SK-N-SH (cell line): ENCODE measurements at regions not wholly inside any gene's neighbourhood (a gene's known extent, or its start where the extent isn't known, plus 50 kb on each side); places are given as distances from the start of the nearest gene placed in this dataset.

Source experiments
- CHD2 ChIP-seq: fragments of 150-350 bp; IDR thresholded peaks from 2 replicates; pipeline ENCODE4 v1.6.1; 2018; ENCODE audit warnings: low read length; ENCODE audit not compliant: partially characterized antibody
- EP300 ChIP-seq, 2 experiments: IDR thresholded peaks; 2 replicates each; pipeline versions ENCODE4 v1.4.0 to v1.6.1; 2012; ENCODE audit warnings: borderline replicate concordance in 1 of 2, low read depth in 1 of 2, low read length in 1 of 2
- GABPA ChIP-seq: IDR thresholded peaks from 2 replicates; pipeline ENCODE4 v1.4.0; 2012; ENCODE audit warnings: low read depth, mild to moderate bottlenecking
- JUND ChIP-seq: IDR thresholded peaks from 2 replicates; pipeline ENCODE4 v1.4.0; 2012
- POLR2AphosphoS5 ChIP-seq: IDR thresholded peaks from 2 replicates; pipeline ENCODE4 v1.6.1; 2012; ENCODE audit warnings: low read depth, low read length
- RAD21 ChIP-seq: IDR thresholded peaks from 2 replicates; pipeline ENCODE4 v1.6.1; 2012; ENCODE audit warnings: mild to moderate bottlenecking, low read length
- RFX5 ChIP-seq: IDR thresholded peaks from 2 replicates; pipeline ENCODE4 v1.6.1; 2012; ENCODE audit warnings: mild to moderate bottlenecking, improper control_type of control experiment, low read length
- TAF1 ChIP-seq: IDR thresholded peaks from 2 replicates; pipeline ENCODE4 v1.6.1; 2012; ENCODE audit warnings: low read depth, mild to moderate bottlenecking, low read length, moderate library complexity, borderline replicate concordance
- TCF12 ChIP-seq: IDR thresholded peaks from 2 replicates; pipeline ENCODE4 v1.4.0; 2012
- USF1 ChIP-seq: IDR thresholded peaks from 2 replicates; pipeline ENCODE4 v1.4.0; 2012; ENCODE audit warnings: low read depth, borderline replicate concordance
- YY1 ChIP-seq: IDR thresholded peaks from 2 replicates; pipeline ENCODE4 v1.4.0; 2012; ENCODE audit warnings: low read depth, mild to moderate bottlenecking
- TF ChIP-seq, protein P1 (sequence below): fragments of 200-600 bp; sonication (generic); IDR thresholded peaks from 2 replicates; pipeline ENCODE4 v1.6.1; 2017; ENCODE audit warnings: antibody characterized with exemption, mild to moderate bottlenecking, moderate library complexity
- TF ChIP-seq, protein P2 (sequence below): fragments of 150-350 bp; IDR thresholded peaks from 2 replicates; pipeline ENCODE4 v1.6.1; 2017; ENCODE audit warnings: antibody characterized with exemption, low read length, low read depth, borderline replicate concordance
- TF ChIP-seq, protein P3 (sequence below): IDR thresholded peaks from 2 replicates; pipeline ENCODE4 v1.4.0; 2012; ENCODE audit warnings: low read depth

GRCh38 chr13:34620074-34620850 lies 321.8 kb upstream of the NBEA start:
- TF ChIP-seq, protein P1, sequence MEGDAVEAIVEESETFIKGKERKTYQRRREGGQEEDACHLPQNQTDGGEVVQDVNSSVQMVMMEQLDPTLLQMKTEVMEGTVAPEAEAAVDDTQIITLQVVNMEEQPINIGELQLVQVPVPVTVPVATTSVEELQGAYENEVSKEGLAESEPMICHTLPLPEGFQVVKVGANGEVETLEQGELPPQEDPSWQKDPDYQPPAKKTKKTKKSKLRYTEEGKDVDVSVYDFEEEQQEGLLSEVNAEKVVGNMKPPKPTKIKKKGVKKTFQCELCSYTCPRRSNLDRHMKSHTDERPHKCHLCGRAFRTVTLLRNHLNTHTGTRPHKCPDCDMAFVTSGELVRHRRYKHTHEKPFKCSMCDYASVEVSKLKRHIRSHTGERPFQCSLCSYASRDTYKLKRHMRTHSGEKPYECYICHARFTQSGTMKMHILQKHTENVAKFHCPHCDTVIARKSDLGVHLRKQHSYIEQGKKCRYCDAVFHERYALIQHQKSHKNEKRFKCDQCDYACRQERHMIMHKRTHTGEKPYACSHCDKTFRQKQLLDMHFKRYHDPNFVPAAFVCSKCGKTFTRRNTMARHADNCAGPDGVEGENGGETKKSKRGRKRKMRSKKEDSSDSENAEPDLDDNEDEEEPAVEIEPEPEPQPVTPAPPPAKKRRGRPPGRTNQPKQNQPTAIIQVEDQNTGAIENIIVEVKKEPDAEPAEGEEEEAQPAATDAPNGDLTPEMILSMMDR, result no peak
- TF ChIP-seq JUND (no peak), TCF12 (peak; percentile 52), CHD2 (no peak), YY1 (no peak), POLR2AphosphoS5 (no peak), RAD21 (no peak), EP300 (IDR thresholded peaks at IDR 0.05; ENCODE audit: borderline replicate concordance in 1 of 2, low read depth in 1 of 2, low read length in 1 of 2) (peak in 1 of 2 experiments; percentile 32; a peak in 1 of 4 replicates), GABPA (no peak), TAF1 (no peak), USF1 (no peak), RFX5 (no peak)
- TF ChIP-seq, protein P2, sequence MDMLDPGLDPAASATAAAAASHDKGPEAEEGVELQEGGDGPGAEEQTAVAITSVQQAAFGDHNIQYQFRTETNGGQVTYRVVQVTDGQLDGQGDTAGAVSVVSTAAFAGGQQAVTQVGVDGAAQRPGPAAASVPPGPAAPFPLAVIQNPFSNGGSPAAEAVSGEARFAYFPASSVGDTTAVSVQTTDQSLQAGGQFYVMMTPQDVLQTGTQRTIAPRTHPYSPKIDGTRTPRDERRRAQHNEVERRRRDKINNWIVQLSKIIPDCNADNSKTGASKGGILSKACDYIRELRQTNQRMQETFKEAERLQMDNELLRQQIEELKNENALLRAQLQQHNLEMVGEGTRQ, result no peak
- TF ChIP-seq, protein P3, sequence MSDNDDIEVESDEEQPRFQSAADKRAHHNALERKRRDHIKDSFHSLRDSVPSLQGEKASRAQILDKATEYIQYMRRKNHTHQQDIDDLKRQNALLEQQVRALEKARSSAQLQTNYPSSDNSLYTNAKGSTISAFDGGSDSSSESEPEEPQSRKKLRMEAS, result no peak
